ENCODE measurements at regions not wholly inside any gene's neighbourhood (a gene's known extent, or its start where the extent isn't known, plus 50 kb on each side); places are given as distances from the start of the nearest gene placed in this dataset.

GRCh38 chr13:79815041-79815440 is 334.1 kb downstream of the NDFIP2 start:
- no peak overlapping the region for H3K4me3 ChIP-seq (ENCODE audit: low read depth, low read length)
- TF ChIP-seq CTCF (IDR thresholded peaks at IDR 0.05; ENCODE audit: control insufficient read depth, extremely low read depth, insufficient read depth) = no peak
- no peak for DNase-seq (ENCODE audit: low read depth)

GRCh38 chr13:79812070-79812850 is 331.3 kb downstream of the NDFIP2 start:
- no peak for DNase-seq (ENCODE audit: low read depth)
- no peak overlapping the region for H3K4me3 ChIP-seq (ENCODE audit: low read depth, low read length)
- TF ChIP-seq CTCF (IDR thresholded peaks at IDR 0.05; ENCODE audit: control insufficient read depth, extremely low read depth, insufficient read depth) = no peak

- H3K4me3 ChIP-seq (ENCODE audit: low read depth, low read length) = no peak overlapping the region
- no peak for TF ChIP-seq CTCF (IDR thresholded peaks at IDR 0.05; ENCODE audit: control insufficient read depth, extremely low read depth, insufficient read depth)
- DNase-seq (ENCODE audit: low read depth) = no peak
Observed at GRCh38 chr13:79811170-79811569, 330.2 kb downstream of the NDFIP2 start.

- H3K4me3 ChIP-seq (ENCODE audit: low read depth, low read length) = no peak overlapping the region
- DNase-seq (ENCODE audit: low read depth) = no peak
- no peak for TF ChIP-seq CTCF (IDR thresholded peaks at IDR 0.05; ENCODE audit: control insufficient read depth, extremely low read depth, insufficient read depth)
Observed at GRCh38 chr13:79810669-79811068, 329.7 kb downstream of the NDFIP2 start.

DNA sequence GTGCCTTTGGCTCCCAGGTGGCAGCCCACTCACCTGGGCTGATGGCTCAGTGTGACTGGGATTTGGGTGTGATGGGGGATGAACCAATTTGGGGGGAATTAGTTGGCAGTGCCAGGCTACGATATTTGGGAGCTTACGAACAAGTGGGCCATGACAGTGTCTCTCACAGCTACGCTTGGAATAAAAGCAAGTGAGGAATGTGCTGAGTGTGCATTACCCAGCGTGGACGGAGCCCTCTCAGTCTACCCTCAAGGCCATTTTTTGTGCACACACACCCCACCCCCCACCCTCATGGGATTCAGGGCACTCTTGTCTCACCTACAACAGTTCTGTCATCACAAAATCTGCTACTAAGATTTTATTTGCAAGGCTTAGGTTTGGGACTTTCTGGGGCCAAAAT is 329.1 kb downstream of the NDFIP2 start:
- no peak for TF ChIP-seq CTCF (IDR thresholded peaks at IDR 0.05; ENCODE audit: control insufficient read depth, extremely low read depth, insufficient read depth)
- DNase-seq (ENCODE audit: low read depth) = no peak
- H3K4me3 ChIP-seq (ENCODE audit: low read depth, low read length) = no peak overlapping the region

- H3K4me3 ChIP-seq (ENCODE audit: low read depth, low read length) = no peak overlapping the region
- DNase-seq (ENCODE audit: low read depth) = no peak
- TF ChIP-seq CTCF (IDR thresholded peaks at IDR 0.05; ENCODE audit: control insufficient read depth, extremely low read depth, insufficient read depth) = no peak
Observed at GRCh38 chr13:79808475-79808874, 327.5 kb downstream of the NDFIP2 start.

GRCh38 chr13:79807554-79807953 is 326.6 kb downstream of the NDFIP2 start:
- no peak overlapping the region for H3K4me3 ChIP-seq (ENCODE audit: low read depth, low read length)
- DNase-seq (ENCODE audit: low read depth) = no peak
- no peak for TF ChIP-seq CTCF (IDR thresholded peaks at IDR 0.05; ENCODE audit: control insufficient read depth, extremely low read depth, insufficient read depth)

Measured in LNCaP clone FGC (cell line).